HG03139 (cell line): ENCODE measurements at regions not wholly inside any gene's neighbourhood (a gene's known extent, or its start where the extent isn't known, plus 50 kb on each side); places are given as distances from the start of the nearest gene placed in this dataset.

ENCODE experiments used
- ATAC-seq: cut with Tn5 transposase; IDR thresholded peaks from one replicate; pipeline ENCODE4 v1.9.1; 2021; ENCODE audit not compliant: unreplicated experiment

DNA sequence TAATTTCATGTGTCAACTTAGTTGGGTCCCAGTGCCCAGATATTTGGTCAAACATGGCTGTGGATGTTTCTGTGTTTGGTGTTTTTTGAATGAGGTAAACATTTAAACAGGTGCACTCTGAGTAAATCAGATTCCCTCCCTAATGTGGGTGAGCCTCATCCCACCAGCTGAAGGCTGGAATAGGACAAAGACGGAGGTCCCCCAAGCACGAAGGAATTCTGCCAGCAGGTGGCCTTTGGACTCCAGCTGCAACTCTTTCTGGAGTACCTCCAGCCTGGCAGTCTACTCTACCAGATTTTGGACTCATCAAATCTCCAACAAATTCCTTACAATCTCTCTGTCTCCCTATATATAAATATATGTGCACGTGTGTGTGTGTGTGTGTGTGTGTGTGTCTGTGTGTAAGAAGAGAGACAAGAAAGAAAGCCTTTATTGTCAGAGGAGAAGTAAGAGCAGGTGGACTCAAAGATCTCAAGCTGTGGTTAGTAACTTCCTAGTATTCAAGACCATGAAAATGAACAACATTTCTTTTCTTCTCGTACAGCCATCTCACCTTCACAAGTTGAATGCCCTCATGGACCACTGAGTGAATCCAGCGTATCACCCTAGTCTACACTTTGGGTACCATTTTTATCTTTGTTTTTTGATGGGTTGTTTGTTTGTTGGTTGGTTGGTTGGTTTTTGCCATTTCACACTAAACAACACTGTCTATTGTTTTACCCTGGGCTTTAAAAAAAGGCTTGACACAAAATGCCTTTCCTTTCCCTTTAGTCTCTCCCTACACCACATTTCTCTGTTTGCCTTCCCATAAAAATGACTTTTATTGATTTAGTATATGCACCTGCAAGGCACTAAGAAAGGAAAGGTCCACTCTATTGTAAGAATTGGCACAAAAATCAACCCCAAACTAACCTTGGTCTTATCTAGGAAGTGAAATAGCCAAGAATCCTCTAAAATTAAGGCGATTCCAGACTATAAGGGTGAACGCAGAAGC is 118.7 kb downstream of the TENT4A start:
- ATAC-seq, result no peak

DNA sequence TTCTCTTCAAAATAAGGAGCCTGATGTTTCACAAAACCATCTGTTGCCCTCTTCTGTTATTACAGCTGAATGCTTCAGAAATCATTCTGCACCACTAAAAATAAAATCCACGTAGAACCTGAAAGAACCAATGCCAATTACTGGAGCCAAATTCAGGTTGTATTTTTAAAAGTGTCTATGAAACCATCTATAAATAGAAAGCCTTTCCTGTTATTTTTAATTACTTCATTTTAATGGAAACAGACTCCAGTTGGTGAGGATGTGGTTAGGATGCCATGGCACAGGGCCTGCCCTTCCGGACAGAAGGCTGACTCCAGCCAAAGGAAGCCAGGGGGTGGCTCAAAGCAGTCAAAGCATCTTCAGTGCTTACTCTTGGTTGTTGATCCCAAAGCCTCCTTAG is 119.8 kb downstream of the TENT4A start:
- ATAC-seq, result no peak

DNA sequence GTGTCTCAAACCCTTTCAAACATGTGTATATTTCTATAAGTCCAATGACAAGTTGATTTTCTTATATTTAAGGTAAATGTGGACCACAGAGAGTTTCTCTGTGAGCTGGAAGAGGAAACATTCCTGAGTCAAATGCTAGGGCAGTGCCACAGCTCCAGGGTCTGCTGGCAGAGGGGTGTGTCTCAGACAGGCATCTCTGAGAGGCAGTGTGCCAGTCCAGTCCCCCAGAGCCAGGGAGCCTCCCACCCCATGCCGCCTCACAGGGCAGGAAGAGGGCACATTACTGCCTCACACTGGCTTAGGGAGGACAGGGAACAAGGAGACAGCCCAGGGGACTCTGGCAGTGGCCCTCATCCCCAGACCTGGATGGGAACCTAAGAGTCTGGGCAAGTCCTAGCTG is 120.2 kb downstream of the TENT4A start:
- no peak for ATAC-seq

DNA sequence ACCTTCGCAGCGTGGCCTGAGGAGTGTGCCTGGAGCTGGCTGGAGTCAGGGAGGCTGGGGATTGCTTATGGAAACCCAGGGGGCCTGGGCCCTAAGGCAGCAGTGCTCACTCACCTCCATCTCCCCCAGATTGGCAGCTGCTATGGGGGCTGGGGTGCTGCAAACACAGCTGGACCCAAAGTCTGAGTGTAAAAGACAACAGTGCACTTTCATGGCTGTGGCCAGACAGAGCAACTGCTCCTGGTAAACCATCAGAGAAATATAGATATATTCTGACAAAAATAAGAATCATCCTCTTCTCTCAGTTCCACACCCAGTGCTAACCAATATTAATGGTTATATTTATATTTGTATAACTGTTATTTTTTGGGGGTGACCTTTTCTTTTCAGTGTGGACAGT is 123.9 kb downstream of the TENT4A start:
- ATAC-seq, result no peak

DNA sequence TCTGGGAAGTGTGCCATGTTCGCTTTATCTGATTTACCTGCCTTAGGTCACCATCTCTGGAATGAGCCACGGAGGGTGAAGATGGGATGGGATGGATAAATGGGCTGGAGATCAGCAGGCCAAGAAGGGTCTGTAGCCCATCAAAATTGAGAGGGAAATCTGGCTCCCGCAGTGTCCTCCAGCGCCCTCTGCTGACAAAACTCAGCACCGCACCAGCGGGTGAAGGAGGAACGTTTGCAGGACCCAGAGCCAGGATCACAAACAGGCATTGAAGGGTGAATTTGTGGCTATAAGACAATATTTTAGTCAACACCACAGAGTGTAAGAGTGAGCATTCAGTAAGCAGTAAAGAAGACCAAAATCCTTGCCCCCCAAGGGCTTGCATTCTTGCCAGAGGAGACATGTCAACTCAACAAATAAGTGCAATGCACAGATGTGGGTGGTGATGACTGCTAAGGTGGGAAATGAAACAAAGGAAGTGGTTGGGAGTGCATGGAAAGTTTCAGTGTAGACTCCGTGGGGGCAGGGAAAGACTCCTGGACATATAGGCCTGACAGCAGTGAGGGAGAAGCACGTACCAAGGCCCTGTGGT is 124.4 kb downstream of the TENT4A start:
- no peak for ATAC-seq

DNA sequence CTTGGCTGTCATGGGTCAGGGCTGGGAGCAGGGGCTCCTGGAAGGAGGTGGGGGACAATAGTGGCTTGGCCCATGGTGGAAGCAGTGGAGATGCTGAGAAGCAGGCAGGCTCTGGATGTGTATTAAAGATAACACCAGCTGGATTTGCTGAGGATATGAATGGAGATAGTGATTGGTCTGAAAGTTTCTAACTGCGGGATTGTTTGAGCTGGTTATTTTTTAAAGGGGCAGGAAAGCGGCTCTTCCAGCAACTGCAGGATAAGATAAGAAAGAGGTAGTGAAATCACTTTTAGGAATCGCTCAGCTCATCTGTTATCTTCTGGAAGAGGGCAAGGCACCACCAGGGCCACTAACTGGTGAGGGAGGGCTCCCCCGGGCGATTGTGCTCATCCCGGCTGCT is 125.5 kb downstream of the TENT4A start:
- ATAC-seq, result no peak

DNA sequence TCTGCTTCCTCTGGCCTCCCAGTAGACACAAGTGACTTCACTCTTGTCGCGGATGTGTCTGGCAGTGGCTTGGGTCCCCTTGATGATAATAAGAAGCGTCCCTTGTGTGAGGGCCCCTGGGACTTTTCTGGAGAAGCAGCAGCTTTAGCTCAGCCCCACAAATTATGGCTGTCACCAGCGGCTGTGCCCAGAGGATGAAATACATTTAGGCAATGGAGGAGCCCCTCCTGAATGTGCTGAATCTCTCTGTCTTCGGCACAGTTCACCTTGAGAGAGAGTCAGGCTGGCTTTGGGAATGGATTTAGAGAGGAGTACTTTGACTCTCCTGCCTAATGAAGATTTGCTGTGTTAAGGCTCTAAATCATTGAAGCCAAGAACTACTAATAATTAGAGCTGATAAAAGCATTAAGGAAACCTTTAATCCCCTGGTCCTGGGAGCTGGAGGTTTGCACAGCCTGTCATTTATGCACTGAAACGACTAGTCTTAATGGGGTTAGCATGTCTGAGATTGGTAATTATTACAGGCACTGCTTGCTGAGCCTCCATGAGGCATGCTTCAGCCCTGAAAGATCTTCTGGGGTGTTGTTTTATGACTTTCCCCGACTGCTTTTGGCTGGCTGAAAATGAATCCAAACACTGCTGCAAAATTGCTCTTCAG is 127.0 kb downstream of the TENT4A start:
- ATAC-seq, result no peak

DNA sequence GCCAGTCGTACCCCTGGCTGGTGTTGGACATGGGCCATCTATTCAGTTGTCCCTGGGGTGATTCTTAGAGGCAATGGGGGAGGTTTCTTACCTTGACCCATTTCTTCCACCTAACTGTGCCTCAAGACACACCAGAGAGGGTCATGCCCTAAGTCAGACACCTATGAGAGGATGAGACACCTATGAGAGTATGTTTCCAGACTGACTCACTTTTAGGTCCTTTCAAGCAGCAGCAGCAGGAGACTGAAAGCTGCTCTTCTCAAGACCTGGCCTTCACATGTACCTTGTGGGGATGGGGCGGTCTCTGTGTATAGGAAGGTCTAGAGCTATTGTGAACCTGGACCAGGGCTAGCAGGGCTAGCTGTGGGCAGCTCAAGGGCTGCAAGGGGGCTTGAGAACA is 130.1 kb downstream of the TENT4A start:
- ATAC-seq, result no peak

DNA sequence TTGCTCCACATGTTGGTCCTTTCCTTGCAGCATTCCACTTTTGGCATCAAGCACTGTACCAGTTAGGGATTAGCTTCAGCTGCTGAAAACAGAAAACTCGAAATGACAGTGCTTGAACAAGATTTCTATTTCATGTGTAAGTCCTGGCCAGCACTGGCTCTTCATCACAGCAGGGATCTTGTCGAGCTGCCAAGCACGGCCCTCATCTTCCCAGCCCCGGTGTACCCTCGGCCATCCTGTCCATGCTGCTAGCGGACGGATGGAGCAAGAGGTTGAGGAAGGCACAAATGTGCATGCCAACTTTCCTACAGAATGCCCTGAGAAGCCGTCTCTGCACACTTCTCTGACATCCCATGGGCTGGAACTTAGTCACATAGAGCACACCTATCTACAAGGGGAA is 130.6 kb downstream of the TENT4A start:
- no peak for ATAC-seq

DNA sequence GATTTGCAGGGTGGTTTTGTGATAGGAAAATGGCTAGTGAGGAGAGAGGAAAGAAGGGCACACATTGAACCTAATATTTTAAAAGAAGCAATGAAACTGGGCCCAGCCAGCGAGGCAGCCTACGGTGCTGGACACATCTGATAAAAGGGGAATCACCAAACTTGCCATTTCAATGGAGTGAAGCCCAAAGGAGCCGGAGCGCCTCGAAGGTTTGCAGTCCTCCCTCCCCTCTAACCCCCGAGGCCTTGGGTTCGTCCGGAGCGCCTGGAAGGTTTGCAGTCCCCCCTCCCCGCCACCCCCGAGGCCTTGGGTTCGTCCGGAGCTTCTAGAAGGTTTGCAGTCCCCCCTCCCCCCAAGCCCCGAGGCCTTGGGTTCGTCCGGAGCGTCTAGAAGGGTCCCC is 132.6 kb downstream of the TENT4A start:
- no peak for ATAC-seq

DNA sequence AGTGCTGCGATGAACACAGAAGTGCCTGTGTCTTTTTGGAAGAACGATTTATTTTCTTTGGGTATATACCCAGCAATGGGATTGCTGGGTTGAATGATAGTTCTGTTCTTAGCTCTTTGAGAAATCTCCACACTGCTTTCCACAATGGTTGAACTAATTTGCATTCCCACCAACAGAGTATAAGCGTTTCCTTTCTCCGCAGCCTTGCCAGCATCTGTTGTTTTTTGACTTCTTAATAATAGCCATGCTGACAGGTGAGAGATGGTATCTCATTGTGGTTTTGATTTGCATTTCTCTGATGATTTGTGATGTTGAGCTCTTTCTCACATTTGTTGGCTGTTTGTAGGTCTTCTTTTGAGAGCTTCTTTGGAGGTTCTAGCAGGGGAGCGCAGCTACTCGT is 134.6 kb downstream of the TENT4A start:
- ATAC-seq, result no peak

DNA sequence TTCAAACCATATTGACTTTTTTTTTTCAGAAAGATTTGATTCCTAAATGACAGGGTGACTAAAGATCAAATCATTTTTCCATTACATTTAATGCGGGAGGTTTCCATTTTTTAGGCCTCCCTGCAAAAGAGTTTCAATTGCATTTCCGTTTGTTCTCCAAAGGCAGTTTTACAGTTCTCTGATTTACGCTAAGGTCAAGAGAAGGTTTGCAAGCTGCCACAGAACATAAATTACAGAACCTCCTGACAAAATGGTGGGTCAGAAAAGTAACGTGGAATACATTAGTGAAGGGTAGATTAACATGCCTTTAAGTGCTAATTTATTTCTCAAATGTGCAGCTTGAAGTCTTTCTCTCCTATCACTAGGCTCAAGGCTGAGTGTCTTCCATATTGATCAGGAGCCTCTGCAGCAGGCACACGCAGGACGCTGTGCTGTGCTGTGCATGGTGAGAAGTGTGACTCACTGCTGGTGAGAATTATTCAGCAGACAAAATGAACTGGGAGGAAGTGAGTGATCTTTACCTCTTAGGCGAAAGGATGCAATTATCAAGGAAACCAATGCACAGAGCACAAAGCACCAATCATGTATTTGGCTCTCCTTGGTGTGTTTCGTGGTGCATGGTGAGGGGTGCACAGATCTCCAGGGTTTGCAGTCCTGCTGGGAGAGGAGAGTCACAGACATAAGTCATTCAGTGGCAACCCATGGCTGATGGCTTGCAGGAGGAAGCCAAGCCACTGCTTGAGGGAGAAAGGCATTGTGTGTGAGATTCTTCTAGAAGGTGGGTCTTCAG is 136.3 kb downstream of the TENT4A start:
- no peak for ATAC-seq

DNA sequence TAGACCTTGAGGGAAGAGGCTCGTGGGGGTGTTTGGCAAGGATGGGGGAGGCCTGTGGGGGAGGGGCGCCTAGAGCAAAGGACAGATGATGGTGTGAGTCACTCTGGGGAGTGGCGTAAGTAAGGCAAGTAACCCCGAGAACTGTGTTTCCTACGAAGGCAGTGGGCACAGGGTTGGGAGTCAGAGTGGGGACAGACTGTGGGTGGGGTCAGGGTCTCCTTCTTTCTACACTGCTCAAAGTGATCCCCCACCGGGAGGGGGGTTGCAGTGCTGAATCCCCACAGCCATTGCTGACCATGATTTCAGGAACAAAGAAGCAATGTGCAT is 136.8 kb downstream of the TENT4A start:
- no peak for ATAC-seq

DNA sequence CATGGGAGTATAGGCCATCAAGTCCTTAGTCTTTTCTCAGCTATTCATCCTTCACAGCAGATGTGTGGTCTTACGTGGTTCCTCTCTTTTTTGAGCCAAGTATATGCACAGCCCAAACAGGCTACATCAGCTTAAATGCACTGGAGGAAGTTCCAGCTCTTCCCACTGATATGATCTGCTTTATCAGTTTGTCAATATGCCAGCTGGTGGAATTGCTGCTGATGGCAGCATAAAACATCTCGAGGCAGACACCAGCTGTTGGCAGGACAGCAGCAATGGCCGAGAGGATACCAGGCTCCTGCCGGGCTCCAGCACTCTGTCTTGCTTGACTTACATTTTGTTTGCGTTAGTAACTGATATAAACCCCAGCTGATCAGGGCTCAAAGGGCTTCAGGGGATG is 143.4 kb downstream of the TENT4A start:
- ATAC-seq, result no peak

DNA sequence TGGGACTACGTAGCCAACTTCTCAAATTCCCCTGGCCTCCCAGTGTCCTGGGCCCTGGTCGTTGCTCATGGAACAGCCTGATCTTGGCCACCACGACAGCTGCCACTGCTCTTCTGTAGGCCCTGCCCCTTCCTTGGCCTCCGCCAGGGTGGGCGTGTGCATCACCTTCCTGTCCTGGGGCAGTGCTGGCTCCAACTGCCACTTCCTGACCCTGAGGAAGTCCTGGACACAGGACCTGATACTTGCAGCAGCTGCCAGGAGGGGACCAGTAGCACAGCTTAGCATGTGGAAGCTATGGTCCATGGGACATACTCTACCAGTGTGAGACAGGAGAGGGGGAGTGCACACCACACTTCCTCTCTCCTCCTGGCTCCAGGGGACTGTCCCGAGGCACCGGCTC is 145.2 kb downstream of the TENT4A start:
- ATAC-seq, result no peak

DNA sequence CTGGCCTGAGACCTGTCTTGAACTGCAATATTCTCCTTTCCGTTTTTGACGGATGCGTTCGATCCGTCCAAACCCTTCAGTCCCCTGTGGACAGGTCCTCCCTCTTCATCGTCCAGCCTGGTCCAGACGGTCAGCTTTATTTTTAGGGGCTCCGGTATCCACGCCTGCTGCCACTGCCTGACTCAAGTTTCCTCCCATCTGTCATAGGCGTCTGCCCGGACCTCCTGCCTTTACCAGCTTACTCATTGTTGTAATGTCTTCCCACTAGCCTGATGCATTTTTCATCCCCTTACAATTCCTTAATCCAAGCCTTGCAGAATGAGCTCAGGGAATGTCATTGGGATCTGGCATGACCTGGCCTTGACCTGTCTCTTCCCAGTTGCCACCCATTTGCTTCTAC is 145.8 kb downstream of the TENT4A start:
- no peak for ATAC-seq

DNA sequence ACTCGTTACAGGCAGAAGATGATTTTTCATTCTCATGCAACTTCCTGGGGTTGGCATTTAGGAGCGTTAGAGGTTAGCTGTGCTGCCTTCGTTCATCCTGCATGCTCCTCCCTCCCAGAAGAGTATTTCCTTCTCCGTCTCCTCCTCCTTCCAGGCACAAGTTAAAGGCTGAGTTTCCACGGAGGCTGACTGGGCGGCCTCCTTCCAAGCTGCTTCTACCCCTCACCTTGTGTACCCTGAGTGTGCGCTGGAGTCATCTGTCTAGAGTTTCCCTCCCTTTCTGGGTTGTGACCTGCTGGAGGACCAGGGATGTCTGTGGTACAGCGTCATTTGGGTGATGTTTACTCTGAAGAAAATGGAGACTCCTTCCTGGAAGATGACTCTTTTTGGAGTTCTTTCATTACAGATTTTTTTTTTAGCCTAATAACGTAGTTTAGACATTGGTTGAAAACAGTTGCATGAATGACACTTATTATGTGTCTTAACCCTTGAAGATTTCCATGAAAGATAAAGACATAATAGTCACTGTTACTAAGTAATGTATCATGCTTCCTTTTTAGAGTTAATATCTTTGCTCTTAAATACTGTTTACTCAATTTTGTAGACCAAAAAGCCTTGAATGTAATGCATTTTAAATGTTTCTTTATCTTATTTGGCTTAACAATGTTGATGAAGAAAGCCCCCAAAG is 146.9 kb downstream of the TENT4A start:
- ATAC-seq, result no peak

DNA sequence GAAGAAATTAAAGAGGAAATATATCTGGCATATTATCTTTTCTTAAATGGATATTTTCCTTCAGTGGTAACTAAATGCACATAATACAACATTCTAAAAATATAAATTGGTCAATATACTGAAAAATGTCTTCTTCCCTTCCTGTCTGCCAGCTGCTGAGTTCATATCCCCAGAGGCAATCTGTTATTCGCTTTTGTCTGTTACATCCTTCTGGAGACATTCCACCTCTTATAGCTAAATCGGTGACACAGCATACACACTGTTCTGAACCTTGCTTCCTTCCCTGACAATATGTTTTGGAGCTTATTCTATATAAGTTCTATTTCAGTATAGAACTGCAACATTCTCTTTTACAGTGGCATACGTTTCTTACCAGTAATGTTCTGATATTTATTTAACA is 147.8 kb downstream of the TENT4A start:
- no peak for ATAC-seq

DNA sequence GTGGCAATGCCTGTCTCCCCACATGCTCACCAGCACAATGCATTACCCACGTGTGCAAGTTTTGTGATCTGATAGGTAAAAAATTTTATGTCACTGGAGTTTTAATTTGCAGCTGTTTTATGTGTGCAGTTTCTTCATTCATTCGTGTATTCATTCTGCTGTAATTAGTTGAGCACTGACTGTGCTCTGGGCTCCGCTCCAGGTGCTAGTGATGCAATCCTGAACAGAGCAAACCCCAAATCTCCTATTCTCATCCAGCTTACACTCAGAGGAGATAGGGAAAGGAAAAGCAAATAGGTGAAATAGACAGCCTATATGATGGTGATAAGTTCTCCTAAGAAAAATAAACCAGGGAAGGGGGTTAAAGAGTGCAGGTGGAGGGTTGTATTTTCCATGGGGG is 148.4 kb downstream of the TENT4A start:
- ATAC-seq, result no peak

DNA sequence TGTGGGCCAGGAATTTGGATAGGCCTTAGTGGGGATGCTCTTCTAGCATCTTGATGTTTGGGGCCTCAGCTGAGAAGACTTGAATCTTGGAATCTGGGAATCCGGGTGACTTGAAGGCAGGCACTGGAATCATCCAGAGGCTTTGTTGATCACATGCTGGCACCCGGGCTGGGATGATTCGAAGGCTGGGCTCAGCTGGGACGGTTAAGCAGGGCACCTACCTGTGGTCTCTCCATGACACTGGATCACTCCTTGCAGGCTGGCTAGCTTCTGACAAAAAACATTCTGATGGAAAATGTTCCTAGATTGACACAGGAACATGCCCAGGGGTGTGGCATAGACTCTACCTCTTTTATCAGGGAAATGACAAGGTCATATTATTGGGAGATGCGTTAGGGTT is 149.1 kb downstream of the TENT4A start:
- ATAC-seq, result no peak

DNA sequence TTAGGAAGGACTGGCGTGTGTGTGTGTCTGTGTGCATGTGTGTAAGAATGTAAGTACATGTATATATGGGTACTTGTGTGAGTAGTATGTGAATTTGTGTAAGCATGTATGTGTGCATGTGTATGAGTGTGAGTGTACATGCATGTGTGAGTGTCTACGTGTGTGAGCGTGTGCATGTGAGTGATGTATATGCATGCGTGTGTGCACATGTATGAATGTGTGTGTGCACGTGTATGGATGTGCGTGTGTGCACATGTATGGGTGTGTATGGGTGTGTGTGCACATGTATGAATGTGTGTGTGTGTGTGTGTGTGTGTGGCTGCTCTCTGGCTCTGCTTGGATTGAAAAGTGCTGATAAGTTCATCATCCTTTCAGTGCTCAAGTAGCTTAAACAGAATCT is 154.5 kb downstream of the TENT4A start:
- no peak for ATAC-seq
